HG03039 (cell line): ENCODE measurements at regions not wholly inside any gene's neighbourhood (a gene's known extent, or its start where the extent isn't known, plus 50 kb on each side); places are given as distances from the start of the nearest gene placed in this dataset.

ENCODE experiments used
- ATAC-seq: cut with Tn5 transposase; IDR thresholded peaks from one replicate; pipeline ENCODE4 v1.9.1; 2021; ENCODE audit warnings: mild to moderate bottlenecking, moderate library complexity; ENCODE audit not compliant: unreplicated experiment

- ATAC-seq, result no peak
Observed at GRCh38 chr15:79656151-79657000, 224.2 kb downstream of the MINAR1 start.

- no peak for ATAC-seq
Observed at GRCh38 chr15:79657722-79658121, 225.6 kb downstream of the MINAR1 start.

DNA sequence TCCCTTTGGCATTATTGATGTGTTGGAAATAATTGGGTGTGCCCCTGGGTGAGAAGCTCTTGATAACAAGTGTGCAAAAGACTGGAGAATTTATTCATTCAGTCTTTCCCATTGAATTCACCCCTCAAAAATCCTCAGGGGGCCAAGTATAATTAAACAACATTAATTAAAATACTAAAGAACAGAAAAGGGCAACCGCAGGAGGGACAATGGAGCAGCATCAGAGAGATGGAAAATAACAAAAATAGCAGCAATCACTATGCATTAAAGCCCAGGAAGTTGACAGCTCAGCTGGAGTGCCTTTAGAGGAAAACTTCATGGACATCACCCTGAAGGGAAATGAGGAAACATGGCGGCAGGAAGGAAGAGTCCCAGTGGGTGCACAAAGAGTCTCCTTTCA, 227.6 kb downstream of the MINAR1 start:
- no peak for ATAC-seq

- no peak for ATAC-seq
Observed at GRCh38 chr15:79661411-79661810, 229.3 kb downstream of the MINAR1 start.

GRCh38 chr15:79673416-79674123, 223.2 kb downstream of the MTHFS start:
- peak; percentile 51 for ATAC-seq

DNA sequence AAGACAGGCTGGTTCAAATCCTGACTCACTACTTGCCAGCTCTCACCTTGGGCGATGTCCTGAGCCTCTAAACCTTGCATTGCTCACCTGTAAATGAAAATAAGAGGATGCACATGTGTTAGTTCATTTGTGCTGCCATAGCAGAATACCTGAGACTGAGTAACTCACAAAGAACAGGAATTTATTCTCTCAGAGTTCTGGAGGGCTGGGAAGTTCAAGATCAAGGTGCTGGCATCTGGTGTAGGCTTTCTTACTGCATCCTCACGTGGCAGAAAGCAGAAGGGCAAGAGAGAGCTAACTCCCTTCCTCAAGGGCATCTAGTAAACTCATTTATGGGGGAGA, 222.7 kb downstream of the MTHFS start:
- ATAC-seq, result no peak

- no peak for ATAC-seq
Observed at GRCh38 chr15:79675982-79676381, 220.8 kb downstream of the MTHFS start.

GRCh38 chr15:79676621-79677020, 220.2 kb downstream of the MTHFS start:
- no peak for ATAC-seq

DNA sequence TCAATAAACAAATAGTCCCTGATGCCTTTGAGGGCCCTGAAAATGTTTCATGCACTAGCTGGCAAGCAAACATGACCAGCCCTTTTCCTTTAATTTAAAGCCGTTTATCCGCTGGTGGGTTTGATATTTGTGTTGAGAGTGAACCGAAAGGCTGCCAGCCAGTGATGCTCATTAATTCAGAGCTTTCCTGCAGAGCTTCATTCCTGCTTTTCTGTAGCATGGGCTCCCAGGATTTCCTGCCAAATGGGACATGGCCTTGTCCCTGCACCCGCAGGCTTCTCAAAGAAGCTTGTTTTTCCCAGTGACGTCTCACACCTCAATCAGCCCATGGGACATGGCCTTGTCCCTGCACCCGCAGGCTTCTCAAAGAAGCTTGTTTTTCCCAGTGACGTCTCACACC, 219.6 kb downstream of the MTHFS start:
- no peak for ATAC-seq

GRCh38 chr15:79678032-79678701, 218.6 kb downstream of the MTHFS start:
- no peak for ATAC-seq

- no peak for ATAC-seq
Observed at GRCh38 chr15:79680720-79681119, 216.1 kb downstream of the MTHFS start.

DNA sequence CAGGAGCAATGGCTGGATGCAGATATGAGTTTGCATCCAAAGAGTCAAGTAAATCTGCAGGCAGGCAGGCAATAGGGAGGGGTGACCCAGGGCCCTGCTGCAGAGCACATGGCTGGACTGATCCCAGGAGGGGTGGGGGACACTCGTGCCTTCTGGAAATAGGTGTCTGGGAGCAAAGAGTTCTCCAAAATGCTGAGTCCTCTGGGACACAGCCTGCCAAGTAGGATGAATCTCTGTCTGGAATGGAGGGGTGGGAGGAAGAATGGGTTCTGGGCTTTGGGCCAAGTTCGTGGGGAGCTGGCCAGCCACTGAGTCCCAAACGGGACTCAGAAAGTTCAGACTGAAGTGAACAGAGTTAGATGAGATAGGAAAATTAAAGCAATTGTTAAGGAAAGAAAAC, 214.5 kb downstream of the MTHFS start:
- no peak for ATAC-seq

DNA sequence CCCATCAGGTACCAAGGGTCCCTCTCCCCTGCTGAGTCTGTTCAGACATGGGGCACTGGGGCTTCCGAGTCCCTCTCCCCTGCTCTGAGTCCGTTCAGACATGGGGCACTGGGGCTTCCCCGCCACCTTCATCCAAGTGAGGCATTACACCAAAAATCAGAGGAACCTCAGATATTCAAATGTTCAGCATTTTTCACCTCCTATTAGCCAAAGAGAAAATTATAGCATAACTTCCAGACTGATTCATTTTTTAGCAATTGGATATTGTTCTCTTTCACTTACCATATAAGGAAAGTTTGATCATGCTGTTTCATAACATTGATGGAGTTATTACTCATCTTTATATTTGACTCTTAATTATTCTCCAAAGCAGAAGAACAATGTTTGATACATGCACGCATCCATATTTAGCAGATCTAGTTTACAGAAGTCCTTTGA, 213.9 kb downstream of the MTHFS start:
- no peak for ATAC-seq

GRCh38 chr15:79689030-79689429, 207.8 kb downstream of the MTHFS start:
- ATAC-seq, result no peak

GRCh38 chr15:79700951-79701480, 195.8 kb downstream of the MTHFS start:
- no peak for ATAC-seq

- no peak for ATAC-seq
Observed at GRCh38 chr15:79702621-79703020, 194.2 kb downstream of the MTHFS start.

- no peak for ATAC-seq
Observed at GRCh38 chr15:79721256-79721655, 175.6 kb downstream of the MTHFS start.

DNA sequence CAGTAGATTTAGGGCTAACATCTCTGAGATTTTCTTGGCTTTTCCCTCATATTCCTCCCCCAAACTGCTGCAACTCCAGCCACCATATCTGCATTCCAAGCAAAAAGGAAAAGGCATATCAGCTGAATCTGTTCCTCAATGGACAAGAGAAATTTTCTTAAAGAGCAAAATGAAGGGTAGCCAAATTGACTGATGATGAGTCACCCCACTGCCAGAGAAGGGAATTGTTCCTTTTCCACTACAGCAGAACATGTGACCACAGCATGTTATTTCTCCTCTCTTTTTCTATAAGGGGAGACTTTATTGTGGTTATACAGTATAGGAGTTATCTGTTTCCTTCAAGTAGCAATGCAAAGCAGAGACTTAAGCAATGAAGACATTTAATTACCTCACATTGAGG, 172.5 kb downstream of the MTHFS start:
- no peak for ATAC-seq

GRCh38 chr15:79724804-79725203, 172.0 kb downstream of the MTHFS start:
- ATAC-seq, result no peak

DNA sequence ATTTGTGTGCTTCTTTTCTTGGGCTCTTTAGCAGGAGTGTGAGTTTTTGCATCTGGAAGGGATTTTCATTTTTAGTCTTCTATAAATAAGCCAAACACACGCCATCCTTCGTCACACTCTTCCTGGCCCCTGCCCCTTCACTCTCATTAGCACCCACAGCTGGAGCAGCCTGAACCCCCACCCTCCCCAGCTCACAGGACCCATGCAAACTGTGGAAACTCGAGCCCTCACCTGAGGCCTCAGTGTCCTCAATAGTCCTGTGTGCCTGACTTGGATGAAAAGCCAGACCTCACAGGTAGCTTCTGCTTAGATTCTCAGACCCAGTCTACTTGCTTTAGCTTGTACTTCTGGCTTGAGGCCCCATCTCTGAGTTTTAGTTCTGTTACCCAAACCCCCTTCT, 167.9 kb downstream of the MTHFS start:
- ATAC-seq, result no peak

- no peak for ATAC-seq
Observed at GRCh38 chr15:79736435-79737000, 160.3 kb downstream of the MTHFS start.
